Hippocampal formation (tissue), 2 donors: ENCODE measurements at regions not wholly inside any gene's neighbourhood (a gene's known extent, or its start where the extent isn't known, plus 50 kb on each side); places are given as distances from the start of the nearest gene placed in this dataset.
A peak's percentile ranks its signal among the peaks of the same experiment; 100 is the strongest.
"Not testable (repeated sequence)": the region's sequence is repeated elsewhere in the genome, so short reads cannot be mapped to it uniquely, and the experiment has no call there.

Experiments used
- DNase-seq, 2 donors: peaks; one replicate each; lab custom pipeline; 2025; lab: John Stamatoyannopoulos, UW

DNA sequence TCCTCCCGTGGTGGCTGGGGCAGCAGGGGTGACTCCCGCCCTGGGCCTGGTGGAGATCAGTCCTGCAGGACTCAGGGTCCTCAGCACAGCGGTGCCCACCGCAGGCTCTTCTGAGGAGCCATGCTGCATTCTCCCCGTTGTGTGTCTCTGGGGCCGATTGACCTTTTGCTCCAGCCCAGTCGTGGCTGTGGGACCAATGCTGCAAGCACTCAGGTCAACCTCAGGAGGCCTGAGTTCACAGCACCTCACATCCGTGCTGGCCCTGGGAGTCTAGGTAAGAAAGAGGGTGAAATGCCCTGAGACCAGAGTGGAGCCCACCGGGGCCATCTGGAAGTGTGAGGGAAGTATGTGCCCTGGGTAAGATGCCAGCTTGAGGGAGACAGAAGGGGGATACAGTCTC lies 316.1 kb upstream of the B3GAT1 start:
- DNase-seq = no peak

DNA sequence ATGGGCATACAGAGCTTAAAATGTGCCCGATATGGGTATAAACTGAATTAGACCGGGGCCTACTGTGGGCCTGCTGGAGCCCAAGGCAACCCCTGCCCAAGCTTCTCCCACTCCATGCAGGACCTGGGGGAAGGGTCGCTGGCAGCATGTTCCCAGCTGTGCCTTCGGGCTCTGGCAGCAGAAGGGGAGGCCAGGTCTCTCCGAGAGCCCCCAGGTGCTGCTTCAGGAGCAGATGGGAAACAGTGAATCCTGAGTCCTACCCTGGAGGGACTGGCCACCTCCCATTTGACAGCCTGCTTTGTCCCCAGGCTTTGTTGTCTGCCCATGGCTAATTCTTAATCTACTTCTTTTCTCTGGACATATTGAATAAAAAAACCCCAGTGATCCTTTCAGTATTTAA lies 315.6 kb upstream of the B3GAT1 start:
- DNase-seq = no peak

DNA sequence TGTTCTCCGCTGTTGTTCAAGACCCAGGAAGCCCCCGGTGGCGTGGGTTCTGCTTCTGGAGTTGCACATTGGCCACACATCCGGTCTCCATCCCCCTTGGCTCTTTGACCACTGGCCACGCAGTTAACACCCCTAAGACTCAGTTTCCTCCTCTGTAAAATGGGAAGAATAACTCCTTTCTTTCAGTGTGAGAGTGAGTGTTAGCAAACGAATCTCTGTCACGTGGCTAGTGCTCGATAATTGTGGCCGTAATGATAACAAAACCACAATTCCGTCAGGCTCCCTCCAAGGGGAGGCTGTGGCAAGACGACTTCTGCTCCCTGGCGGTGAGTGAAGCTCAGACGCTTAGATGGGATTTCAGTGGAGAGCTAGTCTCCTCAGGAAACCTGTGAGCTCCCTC lies 315.2 kb upstream of the B3GAT1 start:
- DNase-seq = no peak

DNA sequence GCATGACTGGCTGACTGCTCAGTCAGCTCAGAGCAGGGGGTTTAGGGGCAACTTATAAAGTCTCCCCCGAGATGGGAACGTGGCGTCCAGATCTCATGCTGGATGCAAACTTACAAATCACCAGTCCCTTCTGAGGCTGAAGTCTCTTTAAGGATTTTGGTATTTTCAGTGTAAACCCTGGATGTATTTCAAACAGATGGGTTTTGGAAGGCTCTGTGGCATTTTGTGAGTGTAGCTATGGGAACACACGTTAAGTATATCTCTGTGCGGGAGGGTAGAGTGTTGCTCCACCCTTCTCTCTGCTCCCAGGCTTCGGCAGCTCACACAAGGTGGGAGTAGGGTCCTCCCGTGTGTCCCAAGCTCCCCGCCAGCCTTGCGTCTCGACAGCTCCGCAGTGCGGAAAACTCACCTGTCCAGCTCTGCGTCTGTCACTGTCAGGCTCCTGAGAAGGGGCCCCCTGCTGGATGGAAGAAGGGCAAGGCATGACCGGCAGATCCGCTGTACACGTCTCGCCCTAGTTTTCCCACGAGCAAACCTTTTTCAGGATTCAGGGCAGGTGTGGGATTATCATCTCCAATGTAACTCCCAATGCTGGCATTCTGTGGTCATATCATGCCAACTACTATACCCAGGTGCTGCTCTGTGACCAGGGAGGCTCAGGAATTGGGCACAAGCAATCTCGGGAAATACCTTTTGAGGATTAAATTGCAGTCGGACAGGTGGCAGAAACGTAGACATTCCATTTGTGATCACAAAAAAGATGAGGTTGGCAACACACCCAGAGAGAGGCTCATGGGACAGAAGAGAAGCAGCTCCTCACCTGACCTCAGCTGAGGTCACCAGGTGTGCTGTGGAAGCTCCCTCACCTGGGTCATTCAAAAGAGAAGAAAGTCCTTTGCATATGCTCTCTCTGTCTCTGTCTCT lies 313.9 kb upstream of the B3GAT1 start:
- peak in 1 of 2 donors; percentile 22 for DNase-seq

DNA sequence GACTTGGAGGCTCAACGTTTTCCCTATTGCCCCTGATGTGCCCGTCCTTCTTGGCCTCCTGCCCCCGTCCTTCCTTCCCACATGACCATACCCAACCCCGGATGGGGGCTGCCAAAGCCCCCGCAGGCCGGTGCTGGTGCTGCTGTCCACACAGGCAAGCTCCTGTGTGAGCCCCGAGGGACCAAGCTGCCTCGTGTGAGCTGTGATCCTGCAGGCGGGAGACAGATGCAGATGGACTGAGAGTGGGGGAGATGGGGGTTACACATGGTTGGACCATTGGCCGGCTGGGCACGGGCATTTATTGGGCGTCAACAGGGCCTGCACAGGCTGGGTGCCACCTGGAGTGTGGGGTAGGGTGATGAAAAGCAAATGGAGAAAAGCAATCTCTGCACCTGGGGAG lies 313.2 kb upstream of the B3GAT1 start:
- no peak for DNase-seq

DNA sequence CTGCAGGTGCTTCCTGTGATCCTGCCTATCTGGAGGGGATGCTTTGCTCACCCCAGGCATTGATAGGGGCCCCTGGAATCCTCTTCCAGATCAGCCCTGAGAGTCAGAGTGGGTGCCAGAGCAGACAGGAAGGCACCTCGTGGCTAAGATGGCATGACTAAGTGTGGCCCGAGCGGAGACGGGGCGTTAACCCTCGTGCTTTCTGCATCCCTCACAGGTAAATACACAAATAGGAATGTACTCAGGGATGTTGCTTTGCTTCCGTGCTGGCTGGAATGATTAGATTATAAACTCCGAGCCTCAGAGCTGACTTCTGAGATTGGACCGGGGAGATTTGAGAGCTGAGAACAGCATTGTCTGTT lies 312.7 kb upstream of the B3GAT1 start:
- no peak for DNase-seq

DNA sequence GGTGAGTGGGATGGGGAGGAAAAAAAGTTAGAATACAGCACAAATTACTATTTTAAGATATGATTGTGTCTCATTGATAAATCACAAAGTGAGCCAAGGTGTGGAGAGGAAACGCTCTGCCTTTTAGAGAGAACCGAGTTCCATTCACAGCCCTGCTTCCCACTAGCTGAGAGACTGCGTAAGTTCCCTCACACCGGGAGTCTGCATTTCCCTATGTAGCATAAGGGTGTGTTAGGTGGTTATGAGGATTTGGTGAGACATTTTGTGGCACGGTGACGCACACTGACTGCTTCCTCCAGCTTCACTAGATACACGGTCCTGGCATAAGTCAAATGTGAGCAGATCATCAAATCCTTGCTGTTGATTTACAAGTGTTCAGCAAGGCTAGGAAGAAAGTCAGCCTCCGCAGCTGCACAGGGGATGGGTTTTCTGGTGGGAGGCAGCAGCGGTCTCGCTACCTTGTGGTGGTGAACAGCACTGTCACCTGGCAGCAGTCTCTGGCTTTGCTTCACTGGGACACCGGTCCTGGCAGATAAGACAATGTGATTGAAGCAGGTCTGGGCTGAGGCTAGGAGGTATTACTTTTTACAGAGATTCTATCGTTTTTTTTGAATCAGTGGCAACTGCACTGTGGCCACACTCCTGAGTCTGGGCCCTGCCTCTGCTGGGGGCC lies 312.2 kb upstream of the B3GAT1 start:
- no peak for DNase-seq

DNA sequence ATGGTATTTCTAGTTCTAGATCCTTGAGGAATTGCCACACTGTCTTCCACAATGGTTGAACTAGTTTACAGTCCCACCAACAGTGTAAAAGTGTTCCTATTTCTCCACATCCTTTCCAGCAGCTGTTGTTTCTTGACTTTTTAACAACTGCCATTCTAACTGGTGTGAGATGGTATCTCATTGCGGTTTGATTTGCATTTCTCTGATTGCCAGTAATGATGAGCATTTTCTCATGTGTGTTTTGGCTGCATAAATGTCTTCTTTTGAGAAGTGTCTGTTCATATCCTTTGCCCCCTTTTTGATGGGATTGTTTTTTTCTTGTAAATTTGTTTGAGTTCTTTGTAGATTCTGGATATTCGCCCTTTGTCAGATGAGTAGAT lies 308.6 kb upstream of the B3GAT1 start:
- not testable (repeated sequence) for DNase-seq

DNA sequence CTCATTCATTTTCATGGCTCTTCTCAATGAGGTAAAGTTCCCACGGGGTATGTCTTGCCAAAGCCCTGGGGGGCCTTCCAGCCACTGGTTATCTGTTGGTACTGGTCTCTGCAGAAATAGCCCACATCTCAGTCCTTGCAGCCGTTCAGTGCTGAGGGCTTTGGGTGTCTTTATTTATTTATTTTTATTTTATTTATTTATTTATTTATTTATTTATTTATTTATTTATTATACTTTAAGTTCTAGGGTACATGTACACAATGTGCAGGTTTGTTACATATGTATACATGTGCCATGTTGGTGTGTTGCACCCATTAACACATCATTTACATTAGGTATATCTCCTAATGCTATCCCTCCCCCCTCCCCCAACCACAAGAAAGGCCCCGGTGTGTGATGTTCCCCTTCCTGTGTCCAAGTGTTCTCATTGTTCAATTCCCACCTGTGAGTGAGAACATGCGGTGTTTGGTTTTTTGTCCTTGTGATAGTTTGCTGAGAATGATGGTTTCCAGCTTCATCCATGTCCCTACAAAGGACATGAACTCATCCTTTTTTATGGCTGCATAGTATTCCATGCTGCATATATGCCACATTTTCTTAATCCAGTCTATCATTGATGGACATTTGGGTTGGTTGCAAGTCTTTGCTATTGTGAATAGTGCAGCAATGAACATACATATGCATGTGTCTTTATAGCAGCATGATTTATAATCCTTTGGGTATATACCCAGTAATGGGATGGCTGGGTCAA lies 308.1 kb upstream of the B3GAT1 start:
- not testable (repeated sequence) for DNase-seq

DNA sequence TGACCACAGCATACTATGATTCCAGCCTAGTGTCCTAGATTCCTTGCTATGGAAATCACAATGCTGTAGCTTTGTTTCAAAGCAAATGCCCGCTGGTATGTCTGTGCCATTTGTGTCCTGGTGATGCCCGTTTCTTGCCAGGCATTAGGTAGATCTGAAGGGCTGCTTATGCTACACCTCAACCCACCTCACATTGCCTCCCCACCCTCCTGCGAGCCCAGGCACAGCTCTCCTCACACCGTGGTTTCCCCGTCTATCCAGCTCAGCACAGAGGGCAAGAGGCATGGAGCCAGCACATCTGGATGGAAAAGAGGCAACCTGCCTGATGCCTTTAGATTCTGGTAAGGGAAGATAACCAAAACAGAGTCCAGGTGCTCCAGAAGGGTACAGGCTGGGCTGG lies 307.4 kb upstream of the B3GAT1 start:
- DNase-seq = no peak

DNA sequence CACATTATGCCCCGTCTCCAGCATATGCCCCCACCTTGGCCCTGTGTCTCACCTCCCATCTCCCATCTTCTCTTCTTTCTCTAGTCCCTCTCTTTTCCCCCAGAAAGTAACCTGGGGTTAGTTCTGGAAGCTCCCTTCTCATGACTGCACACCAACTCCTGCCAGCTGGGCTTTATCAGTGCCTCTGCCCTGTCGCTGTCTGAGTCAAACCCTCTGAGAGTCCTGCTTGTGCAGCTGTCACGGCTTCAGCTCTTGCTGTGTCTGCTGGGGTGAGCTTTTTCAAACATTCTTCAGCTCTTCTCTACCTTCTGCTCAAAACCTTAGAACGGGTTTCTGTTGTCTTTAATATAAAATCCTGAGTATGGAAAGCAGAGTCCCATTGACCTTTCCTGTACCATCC lies 304.5 kb upstream of the B3GAT1 start:
- no peak for DNase-seq

DNA sequence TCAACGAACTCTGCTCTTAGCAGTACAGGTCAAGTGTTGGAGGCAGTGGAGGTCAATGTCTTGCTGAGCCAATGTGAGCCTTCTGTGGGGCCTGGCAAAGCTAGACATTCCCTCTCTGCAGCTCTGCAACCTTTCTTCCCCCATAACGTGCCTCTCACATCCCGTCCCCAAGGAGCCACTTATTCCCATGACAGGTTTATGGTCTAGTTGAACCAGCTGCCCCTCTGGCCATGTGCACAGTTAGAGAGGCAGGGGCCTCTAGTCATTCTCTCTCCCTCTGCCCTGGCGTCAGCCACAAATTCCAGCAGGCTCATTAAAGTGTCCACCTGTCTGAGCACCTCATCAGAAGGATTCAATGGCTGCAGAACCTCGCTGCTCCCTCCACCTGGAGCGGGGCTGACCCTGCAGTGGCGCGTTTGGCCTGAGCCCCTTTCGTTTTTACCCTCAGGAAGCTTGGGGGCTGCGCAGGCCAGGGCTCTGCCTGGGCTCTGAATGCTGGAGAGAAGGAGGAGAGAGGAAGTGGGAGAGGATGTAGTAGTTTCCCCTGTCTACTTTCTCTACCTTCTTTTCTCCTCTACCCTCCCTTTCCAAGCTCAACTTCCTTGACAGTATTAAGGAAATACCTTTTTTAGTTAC lies 302.1 kb upstream of the B3GAT1 start:
- DNase-seq = no peak

DNA sequence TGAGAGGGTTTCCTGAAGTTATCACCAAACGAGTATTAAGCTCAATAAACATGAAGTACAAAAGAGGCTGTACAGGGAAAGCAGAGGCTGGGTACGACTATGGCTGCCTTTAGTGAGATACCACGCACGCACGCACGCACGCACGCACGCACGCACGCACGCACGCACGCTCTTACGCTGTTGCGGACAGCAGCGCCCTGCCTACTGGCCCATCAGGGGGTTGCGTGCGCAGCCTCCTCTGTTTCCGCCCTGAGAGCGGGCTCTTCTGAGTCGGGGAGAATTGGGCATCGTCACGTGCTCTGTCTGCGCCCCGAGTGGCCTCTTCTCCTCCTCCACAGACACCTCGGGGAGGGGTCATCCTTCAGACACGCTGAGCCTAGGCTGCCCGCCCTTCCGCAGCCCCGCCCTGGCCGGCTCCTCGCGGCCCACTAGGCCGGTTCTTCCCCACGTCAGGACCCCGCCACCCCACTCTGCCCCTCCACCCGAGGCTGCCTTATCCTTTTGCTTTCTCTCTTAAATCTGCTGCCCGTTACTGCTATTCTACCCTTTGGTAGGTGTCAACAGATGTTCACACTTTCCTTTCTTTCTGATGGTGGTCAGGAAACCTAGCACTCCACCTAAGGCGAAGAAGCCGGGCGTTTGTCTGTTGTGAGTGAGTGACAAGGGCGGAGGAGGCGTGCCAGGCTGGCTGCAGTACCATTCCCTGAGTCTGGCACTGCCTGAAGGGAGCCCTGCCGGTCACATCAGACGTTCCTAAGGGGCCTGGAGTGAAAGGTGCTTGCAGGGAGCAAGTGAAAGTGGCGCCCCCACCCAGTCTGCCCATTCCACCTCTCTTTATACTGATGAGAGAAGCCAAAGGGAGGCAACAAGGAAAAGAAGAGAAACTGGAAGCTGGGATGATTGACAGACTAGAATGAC lies 300.4 kb upstream of the B3GAT1 start:
- DNase-seq = no peak

DNA sequence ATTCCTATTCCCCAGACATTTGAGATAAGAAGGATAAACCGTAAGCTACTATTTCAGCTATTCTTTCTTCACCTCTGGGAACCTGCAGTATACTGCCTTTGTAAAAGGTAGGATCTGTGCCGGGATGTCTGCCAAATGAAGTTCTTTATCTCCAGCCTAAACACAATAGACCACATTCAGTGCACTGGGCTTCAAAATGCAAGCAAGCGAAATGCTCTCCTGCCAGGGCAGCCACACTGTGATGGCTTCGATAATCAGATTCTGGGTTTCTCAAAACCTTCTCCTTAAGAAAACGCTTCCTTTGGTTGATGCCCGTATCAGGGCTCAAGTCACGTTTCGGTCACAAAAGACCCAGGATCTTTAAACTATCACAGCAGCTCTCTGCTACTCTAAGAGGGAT lies 299.5 kb upstream of the B3GAT1 start:
- no peak for DNase-seq

DNA sequence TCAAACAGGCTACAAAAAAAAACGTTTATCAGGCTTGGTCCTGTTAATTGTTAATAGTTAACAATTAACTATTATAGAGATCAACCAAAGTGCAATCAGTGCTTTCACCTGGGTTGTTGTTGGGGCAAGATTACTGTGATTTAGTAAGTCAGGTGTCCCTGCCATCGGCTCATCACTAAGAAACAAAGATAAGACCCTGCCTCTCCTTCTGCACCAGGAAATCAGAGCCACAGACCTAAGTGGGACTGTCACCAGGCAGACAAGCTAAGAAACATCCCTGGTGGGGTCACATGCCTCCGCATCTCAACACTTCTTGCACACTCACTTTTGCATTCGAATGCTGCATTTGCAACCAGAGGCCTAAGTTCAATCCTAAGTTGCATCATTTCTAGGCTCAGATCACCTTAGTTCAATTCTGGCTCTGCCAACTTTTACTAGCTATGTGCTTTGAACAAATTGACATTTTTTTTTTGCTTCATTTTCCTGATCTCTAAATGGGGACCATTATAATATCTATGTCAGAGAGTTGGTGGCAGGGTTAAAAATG lies 298.9 kb upstream of the B3GAT1 start:
- no peak for DNase-seq

DNA sequence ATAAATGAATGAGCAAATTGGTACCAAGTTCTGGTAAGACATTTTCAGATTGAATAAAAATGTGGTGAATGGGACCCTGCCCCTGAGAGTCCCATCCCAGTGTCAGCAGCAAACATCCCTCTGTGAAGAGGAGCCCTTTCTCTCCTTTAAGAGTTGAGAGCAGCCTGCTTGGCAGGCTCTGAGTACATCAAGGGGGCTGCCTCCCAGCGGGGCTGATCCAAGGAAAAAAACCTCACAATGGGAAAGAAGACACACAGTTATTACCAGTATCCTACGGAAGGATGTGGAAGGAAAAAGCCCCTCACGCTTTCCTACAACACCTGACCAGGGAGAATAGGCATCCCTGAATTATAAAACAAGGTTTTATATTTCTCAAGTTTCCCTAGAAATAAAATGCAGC lies 293.8 kb upstream of the B3GAT1 start:
- no peak for DNase-seq

DNA sequence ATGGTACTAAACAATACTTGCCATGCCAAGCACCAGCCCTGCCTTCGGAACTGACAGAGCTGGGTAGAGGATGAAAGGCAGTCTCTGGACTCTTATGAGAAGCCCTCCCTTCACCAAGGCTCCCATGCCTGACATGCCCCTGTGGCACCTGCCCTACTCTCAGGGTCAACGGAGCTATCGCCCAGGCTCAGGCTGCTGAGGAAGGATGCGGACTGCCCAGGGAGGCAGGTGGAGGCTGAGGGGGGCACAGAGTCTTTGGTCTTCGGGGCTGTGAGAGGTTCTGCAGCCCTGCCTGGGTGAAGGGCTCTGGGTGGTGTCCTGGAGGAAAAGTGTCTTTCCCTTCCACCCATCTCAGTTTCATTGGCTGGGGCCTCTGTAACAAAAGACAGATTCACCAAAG lies 290.8 kb upstream of the B3GAT1 start:
- DNase-seq = no peak

DNA sequence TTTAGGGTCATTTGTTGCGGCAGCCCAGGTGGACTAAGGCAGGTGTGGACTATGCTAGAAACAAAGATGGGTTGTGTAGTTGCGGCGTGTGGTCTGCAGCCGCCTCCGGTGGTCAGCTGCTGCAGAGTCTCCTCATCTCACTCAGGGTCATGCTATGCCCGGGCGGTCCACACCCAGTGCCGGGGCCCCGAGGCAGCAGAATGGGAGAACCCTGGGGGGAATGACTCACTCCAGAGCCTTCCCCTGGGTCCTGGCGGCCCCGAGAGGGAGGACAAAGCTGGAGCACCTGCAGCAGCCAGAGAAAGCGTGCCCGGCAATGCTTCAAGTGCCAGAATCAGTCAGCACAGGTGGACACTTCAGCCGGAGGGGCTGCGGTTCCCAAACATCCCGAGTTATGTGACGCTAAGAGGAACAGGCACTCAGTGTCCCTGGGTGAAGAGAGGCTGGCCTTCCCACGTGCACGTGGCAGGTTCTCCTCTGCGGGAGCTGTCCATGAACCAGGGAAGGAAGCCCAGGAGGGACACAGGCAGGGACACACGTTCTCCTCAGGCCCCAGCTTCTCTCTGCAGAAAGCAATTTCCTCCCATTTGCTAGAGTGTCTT lies 289.6 kb upstream of the B3GAT1 start:
- no peak for DNase-seq

DNA sequence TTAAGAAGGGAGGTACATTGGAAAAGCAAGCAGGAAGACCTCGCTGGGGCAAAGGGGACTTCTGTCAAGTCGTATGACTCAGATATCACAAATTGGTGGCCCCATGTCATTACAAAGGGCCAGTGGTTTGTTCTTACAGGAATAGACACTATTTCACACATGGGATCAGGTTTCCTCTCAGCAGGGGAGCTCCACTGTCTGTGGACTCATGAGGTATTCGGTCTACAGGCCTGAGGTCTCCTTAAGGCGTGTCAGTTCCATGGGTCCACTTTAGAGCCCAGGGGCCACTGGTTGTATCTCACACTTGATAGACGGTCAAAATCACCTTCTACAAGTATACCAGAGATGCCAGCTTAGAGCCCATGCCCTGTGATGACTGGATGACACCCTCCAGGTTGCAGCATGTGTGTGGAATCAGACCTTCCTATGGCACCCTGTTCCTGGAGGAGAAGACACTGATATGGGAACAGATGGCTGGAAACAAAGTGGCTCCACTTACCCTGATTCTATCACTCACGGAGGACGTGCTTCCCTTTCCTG lies 288.1 kb upstream of the B3GAT1 start:
- no peak for DNase-seq

DNA sequence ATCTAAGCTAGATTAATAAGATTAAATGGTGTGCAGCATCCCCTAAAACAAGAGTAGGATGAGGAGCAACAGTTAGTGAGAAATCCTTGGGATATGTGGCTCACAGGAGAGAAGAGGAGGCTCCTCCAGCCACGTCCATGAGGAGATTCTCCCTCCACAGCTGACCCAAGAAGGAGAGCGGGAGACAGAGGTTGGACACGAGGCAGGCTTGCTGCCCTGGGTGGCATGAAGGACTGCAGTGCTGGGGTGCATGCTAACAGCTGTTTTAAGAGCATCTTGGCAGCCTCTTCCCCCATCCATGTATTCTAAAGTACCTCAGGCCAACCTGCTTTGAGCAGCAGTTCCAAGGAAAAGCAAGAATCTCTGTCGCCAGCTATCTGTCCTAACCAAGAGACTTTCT lies 284.4 kb upstream of the B3GAT1 start:
- DNase-seq = no peak
